ENCODE measurements at regions not wholly inside any gene's neighbourhood (a gene's known extent, or its start where the extent isn't known, plus 50 kb on each side); places are given as distances from the start of the nearest gene placed in this dataset.

- Histone ChIP-seq H3K79me2 (ENCODE audit: insufficient read depth, low read depth) (no peaks in the 10 kb centered on the region), H4K20me1 (ENCODE audit: insufficient read depth) (no peaks in the 10 kb centered on the region), H3K4me1 (ENCODE audit: low read depth, poor library complexity, severe bottlenecking) (no peaks in the 10 kb centered on the region), H3K27me3 (ENCODE audit: insufficient read depth, low read depth) (no peaks in the 10 kb centered on the region), H3K9ac (no peak overlapping the region), H3K4me3 (IDR thresholded peaks at IDR 0.05; ENCODE audit: insufficient read depth, low read depth, low read length) (no peak overlapping the region), H3K27ac (no peak overlapping the region), H3K36me3 (ENCODE audit: insufficient read depth) (no peaks in the 10 kb centered on the region), H2AFZ (ENCODE audit: low read depth) (no peak overlapping the region), H3K4me2 (no peak overlapping the region)
- no peak for TF ChIP-seq CTCF (conservative IDR thresholded peaks at IDR 0.05; ENCODE audit: low read depth, low read length)
These were observed 296.0 kb upstream of the COL8A1 start for GRCh38 chr3:99342383-99342782.

- Histone ChIP-seq H3K4me1 (ENCODE audit: low read depth, poor library complexity, severe bottlenecking) (no peaks in the 10 kb centered on the region), H3K27ac (no peak overlapping the region), H4K20me1 (ENCODE audit: insufficient read depth) (no peaks in the 10 kb centered on the region), H3K4me3 (IDR thresholded peaks at IDR 0.05; ENCODE audit: insufficient read depth, low read depth, low read length) (no peak overlapping the region), H3K79me2 (ENCODE audit: insufficient read depth, low read depth) (no peaks in the 10 kb centered on the region), H3K36me3 (ENCODE audit: insufficient read depth) (no peaks in the 10 kb centered on the region), H2AFZ (ENCODE audit: low read depth) (no peak overlapping the region), H3K9ac (no peak overlapping the region), H3K4me2 (no peak overlapping the region), H3K27me3 (ENCODE audit: insufficient read depth, low read depth) (no peaks in the 10 kb centered on the region)
- no peak for TF ChIP-seq CTCF (conservative IDR thresholded peaks at IDR 0.05; ENCODE audit: low read depth, low read length)
These were observed 299.2 kb upstream of the COL8A1 start for GRCh38 chr3:99339222-99339621.

- Histone ChIP-seq H2AFZ (ENCODE audit: low read depth) (no peak overlapping the region), H3K27ac (no peak overlapping the region), H4K20me1 (ENCODE audit: insufficient read depth) (no peaks in the 10 kb centered on the region), H3K27me3 (ENCODE audit: insufficient read depth, low read depth) (no peaks in the 10 kb centered on the region), H3K4me3 (IDR thresholded peaks at IDR 0.05; ENCODE audit: insufficient read depth, low read depth, low read length) (no peak overlapping the region), H3K4me2 (no peak overlapping the region), H3K79me2 (ENCODE audit: insufficient read depth, low read depth) (no peaks in the 10 kb centered on the region), H3K4me1 (ENCODE audit: low read depth, poor library complexity, severe bottlenecking) (no peaks in the 10 kb centered on the region), H3K36me3 (ENCODE audit: insufficient read depth) (no peaks in the 10 kb centered on the region), H3K9ac (no peak overlapping the region)
- TF ChIP-seq CTCF (conservative IDR thresholded peaks at IDR 0.05; ENCODE audit: low read depth, low read length): no peak
These were observed 305.7 kb upstream of the COL8A1 start for GRCh38 chr3:99332718-99333117.

GRCh38 chr3:99332276-99332675 lies 306.1 kb upstream of the COL8A1 start:
- Histone ChIP-seq H3K4me2 (no peak overlapping the region), H3K9ac (no peak overlapping the region), H3K79me2 (ENCODE audit: insufficient read depth, low read depth) (no peaks in the 10 kb centered on the region), H2AFZ (ENCODE audit: low read depth) (no peak overlapping the region), H3K4me3 (IDR thresholded peaks at IDR 0.05; ENCODE audit: insufficient read depth, low read depth, low read length) (no peak overlapping the region), H3K4me1 (ENCODE audit: low read depth, poor library complexity, severe bottlenecking) (no peaks in the 10 kb centered on the region), H3K36me3 (ENCODE audit: insufficient read depth) (no peaks in the 10 kb centered on the region), H4K20me1 (ENCODE audit: insufficient read depth) (no peaks in the 10 kb centered on the region), H3K27me3 (ENCODE audit: insufficient read depth, low read depth) (no peaks in the 10 kb centered on the region), H3K27ac (no peak overlapping the region)
- no peak for TF ChIP-seq CTCF (conservative IDR thresholded peaks at IDR 0.05; ENCODE audit: low read depth, low read length)
